Choroid plexus epithelial cell (primary cell): ENCODE measurements at regions not wholly inside any gene's neighbourhood (a gene's known extent, or its start where the extent isn't known, plus 50 kb on each side); places are given as distances from the start of the nearest gene placed in this dataset.

ENCODE experiments used
- DNase-seq: peaks from one replicate; pipeline ENCODE4 v3.0.0-alpha.2; 2010; ENCODE audit warnings: low read depth
- H3K4me3 ChIP-seq: 2 replicates; pipeline ENCODE4 v1.5.1; 2011; ENCODE audit warnings: low read depth, mild to moderate bottlenecking, control low read depth, low read length, moderate library complexity
- TF ChIP-seq, protein P1 (sequence below): conservative IDR thresholded peaks from 2 replicates; pipeline ENCODE4 v1.5.1; 2011; ENCODE audit warnings: low read depth, mild to moderate bottlenecking, control low read depth, inconsistent platforms, low read length, moderate library complexity

DNA sequence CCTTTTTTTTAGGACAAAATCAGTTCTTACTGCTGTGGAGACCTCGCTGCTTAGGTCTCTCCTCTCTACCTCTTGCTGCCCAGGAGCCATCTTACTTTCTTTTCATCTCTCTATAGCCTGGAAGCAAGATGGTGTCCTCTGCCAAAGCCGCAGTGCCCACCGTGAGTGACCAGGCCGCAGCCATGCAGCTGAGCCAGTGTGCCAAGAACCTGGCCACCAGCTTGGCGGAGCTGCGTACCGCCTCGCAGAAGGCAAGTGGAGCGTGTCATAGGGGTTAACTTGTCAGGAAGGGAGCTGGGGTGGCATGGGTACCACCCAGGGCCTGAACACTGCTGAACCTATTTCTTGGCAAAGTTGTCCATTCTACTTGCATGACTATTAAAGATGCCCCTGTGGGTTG lies 320.3 kb upstream of the TPM1 start:
- H3K4me3 ChIP-seq: no peak overlapping the region
- no peak for DNase-seq

DNA sequence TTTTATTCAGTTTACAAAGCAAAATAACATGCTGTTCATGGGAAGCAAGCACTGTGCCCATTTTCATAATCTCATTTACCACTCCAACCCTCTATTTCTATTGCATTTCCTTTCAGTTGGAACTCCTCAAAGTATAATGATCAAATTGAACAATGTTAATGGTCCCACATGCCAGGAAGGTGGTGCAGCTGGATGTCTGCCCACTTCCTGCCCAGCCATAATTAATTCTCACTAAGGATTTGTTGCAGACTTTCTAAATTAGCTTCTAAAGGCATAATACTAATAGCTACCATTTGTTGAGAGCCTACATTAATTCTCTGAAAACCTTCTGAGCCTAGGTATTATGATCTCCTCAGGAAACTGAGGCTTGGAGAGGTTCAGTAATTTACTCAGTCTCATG lies 316.1 kb upstream of the TPM1 start:
- no peak overlapping the region for H3K4me3 ChIP-seq
- DNase-seq: no peak
- TF ChIP-seq, protein P1, sequence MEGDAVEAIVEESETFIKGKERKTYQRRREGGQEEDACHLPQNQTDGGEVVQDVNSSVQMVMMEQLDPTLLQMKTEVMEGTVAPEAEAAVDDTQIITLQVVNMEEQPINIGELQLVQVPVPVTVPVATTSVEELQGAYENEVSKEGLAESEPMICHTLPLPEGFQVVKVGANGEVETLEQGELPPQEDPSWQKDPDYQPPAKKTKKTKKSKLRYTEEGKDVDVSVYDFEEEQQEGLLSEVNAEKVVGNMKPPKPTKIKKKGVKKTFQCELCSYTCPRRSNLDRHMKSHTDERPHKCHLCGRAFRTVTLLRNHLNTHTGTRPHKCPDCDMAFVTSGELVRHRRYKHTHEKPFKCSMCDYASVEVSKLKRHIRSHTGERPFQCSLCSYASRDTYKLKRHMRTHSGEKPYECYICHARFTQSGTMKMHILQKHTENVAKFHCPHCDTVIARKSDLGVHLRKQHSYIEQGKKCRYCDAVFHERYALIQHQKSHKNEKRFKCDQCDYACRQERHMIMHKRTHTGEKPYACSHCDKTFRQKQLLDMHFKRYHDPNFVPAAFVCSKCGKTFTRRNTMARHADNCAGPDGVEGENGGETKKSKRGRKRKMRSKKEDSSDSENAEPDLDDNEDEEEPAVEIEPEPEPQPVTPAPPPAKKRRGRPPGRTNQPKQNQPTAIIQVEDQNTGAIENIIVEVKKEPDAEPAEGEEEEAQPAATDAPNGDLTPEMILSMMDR: no peak

More for the DNA sequence above, 320.3 kb upstream of the TPM1 start:
- TF ChIP-seq, protein P1: no peak

DNA sequence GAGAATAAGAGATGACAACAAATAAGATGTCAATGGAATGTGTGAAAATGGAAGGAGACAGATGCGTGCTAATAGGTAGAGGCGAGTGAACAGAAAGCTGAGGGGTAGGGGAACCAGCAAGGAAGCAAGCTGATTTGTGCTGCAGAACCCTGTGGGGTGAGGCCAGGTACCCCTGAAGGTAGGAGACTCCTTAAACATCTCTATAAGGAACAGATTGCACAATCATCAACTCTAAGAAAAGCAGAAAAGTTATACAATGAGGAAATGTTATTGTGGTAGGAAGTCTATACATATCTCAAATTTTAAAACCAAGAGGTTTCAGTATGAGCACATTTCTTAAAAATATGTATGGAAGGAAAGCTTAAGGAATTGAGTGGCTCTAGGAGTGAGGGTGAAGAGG lies 315.0 kb upstream of the TPM1 start:
- H3K4me3 ChIP-seq: no peak overlapping the region
- DNase-seq: no peak
- TF ChIP-seq, protein P1: no peak

DNA sequence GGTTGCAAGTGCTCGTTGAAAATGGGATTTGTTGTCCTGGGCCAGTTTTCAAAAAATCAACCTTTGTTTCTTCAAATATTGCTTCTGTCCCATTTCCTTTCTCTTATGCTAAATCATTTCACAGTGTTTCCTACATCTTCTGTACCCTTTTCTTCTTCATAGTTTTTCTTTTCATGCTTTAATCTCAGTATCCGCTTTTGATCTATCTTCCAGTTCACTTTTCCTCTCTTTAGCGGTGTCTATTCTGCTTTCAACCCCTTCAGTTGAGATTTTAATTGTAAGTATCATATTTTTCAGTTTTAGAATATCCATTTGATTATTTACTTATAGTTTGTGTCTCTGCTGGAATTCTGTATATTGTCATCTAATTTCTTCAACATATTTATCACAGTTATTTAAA lies 311.7 kb upstream of the TPM1 start:
- TF ChIP-seq, protein P1: no peak
- DNase-seq: no peak
- no peak overlapping the region for H3K4me3 ChIP-seq

DNA sequence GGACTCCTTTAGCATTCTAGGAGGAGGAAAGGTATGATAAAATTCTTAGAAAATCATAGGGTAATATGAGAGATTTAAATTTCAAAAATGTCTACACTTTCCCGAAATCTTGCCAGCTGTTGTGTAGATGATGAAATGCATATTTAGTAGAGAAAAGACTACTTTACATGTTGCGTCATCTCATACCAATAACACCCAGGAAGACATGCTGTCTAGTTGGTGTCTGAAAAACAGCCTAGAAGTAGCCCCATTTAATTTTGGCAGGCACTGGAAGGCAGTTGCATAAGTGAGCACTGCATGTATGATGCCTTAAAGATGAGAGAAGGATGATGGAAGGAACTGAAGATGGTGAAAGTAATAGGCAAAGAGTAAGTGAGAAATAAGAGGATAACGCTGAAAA lies 310.5 kb upstream of the TPM1 start:
- peak; percentile 45 for DNase-seq
- H3K4me3 ChIP-seq: no peak overlapping the region
- TF ChIP-seq, protein P1: no peak

DNA sequence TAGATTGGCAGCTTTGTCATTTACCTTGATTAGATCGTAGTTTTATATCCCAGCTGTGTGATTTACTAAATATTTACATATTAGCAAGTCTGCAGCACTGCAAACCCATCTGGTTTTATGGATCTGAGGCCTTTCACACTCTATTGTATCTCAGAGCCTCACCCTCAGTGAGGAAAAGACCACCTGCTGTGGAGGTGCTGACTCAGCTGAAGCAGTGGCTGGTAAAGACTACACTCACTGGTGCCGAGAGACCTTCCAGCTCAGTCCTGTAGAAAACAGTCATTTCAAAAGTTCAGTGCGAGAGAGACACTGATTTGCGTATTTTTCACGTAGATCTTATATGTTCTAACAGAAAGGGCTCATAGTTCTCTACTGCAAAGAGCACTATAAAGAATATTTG lies 307.8 kb upstream of the TPM1 start:
- TF ChIP-seq, protein P1: no peak
- H3K4me3 ChIP-seq: no peak overlapping the region
- peak; percentile 65 for DNase-seq

DNA sequence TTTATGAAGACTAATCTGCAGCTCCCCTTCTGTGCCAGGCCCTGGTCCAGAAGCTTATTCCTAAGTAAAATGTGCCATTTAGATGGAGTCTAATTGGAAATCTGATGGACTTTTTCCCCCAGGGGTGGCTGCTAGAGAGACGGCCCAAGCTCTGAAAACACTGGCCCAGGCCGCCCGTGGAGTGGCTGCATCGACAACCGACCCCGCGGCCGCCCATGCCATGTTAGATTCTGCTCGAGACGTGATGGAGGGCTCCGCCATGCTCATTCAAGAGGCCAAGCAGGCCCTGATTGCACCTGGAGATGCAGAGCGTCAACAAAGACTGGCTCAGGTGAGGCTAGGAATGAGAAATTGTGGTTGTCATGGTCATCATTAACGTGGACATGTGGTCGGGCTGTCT lies 305.8 kb upstream of the TPM1 start:
- no peak for DNase-seq
- TF ChIP-seq, protein P1: no peak
- no peak overlapping the region for H3K4me3 ChIP-seq
